ENCODE measurements at regions not wholly inside any gene's neighbourhood (a gene's known extent, or its start where the extent isn't known, plus 50 kb on each side); places are given as distances from the start of the nearest gene placed in this dataset.
"Not testable (repeated sequence)": the region's sequence is repeated elsewhere in the genome, so short reads cannot be mapped to it uniquely, and the experiment has no call there.

DNA sequence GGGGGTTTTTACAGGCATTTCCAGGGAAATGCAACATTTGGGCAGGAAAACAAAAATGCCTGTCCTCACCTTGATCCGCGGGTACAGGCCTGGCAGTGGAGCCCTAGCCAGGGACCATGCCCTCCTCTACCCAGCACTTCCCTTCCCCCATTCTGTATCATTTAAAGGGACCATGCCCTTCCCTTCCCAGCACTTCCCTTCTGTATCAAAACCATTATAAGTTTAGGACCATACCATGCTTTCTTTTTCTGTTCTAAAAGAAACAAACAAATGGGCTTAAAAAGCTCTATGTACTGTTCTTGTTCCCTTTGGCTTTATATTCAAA lies 166.9 kb upstream of the ZNF608 start:
- H3K4me3 Mint-ChIP-seq = no peak overlapping the region
- TF ChIP-seq CTCF (IDR thresholded peaks at IDR 0.05) = no peak
- DNase-seq = no peak
- H3K27ac Mint-ChIP-seq = no peak overlapping the region
- H3K27me3 Mint-ChIP-seq (ENCODE audit: insufficient read depth) = peaks cover 3% of the 10 kb centered on the region; the same call in 1 of the 2 replicates
- H3K9me3 Mint-ChIP-seq = no peaks in the 10 kb centered on the region
- no peaks in the 10 kb centered on the region; the same call in 1 of the 2 replicates for H3K4me1 Mint-ChIP-seq (ENCODE audit: low read depth)
- no peaks in the 10 kb centered on the region for H3K36me3 Mint-ChIP-seq (ENCODE audit: low read depth)

GRCh38 chr5:124916313-124916712 lies 169.9 kb upstream of the ZNF608 start:
- H3K4me1 Mint-ChIP-seq (ENCODE audit: low read depth); H3K27me3 Mint-ChIP-seq (ENCODE audit: insufficient read depth); H3K36me3 Mint-ChIP-seq (ENCODE audit: low read depth); DNase-seq; H3K9me3 Mint-ChIP-seq; H3K4me3 Mint-ChIP-seq; H3K27ac Mint-ChIP-seq: not testable (repeated sequence)

- no peak for TF ChIP-seq CTCF (IDR thresholded peaks at IDR 0.05)
- Mint-ChIP-seq H3K27me3 (ENCODE audit: insufficient read depth) (no peaks in the 10 kb centered on the region; the same call in 1 of the 2 replicates), H3K4me3 (no peak overlapping the region), H3K27ac (no peak overlapping the region), H3K4me1 (ENCODE audit: low read depth) (no peaks in the 10 kb centered on the region), H3K36me3 (ENCODE audit: low read depth) (no peaks in the 10 kb centered on the region), H3K9me3 (no peaks in the 10 kb centered on the region)
- DNase-seq = no peak
These were observed 172.2 kb upstream of the ZNF608 start for GRCh38 chr5:124918618-124919017.

DNA sequence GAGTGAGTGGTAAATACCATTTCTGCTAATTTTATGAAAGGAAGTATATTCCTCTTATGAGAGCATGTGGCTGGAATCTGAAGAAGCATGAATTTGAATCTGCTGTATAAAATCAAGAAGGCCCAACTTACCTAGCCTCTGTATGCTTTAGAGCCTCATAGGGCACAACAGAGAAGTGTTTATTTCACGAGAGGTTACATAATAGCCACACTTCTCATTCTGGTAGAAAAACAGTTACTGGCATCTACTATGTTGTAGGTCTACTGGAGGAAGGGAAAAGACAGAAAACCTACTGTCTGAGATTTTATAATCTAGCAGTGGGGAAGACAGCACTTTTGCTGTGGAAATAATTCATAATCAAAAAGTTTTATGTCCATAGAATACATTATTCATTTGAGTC lies 172.6 kb upstream of the ZNF608 start:
- TF ChIP-seq CTCF (IDR thresholded peaks at IDR 0.05) = no peak
- Mint-ChIP-seq H3K27me3 (ENCODE audit: insufficient read depth) (no peaks in the 10 kb centered on the region; the same call in 1 of the 2 replicates), H3K4me3 (no peak overlapping the region), H3K9me3 (no peaks in the 10 kb centered on the region), H3K36me3 (ENCODE audit: low read depth) (no peaks in the 10 kb centered on the region), H3K4me1 (ENCODE audit: low read depth) (no peaks in the 10 kb centered on the region), H3K27ac (no peak overlapping the region)
- DNase-seq = no peak

DNA sequence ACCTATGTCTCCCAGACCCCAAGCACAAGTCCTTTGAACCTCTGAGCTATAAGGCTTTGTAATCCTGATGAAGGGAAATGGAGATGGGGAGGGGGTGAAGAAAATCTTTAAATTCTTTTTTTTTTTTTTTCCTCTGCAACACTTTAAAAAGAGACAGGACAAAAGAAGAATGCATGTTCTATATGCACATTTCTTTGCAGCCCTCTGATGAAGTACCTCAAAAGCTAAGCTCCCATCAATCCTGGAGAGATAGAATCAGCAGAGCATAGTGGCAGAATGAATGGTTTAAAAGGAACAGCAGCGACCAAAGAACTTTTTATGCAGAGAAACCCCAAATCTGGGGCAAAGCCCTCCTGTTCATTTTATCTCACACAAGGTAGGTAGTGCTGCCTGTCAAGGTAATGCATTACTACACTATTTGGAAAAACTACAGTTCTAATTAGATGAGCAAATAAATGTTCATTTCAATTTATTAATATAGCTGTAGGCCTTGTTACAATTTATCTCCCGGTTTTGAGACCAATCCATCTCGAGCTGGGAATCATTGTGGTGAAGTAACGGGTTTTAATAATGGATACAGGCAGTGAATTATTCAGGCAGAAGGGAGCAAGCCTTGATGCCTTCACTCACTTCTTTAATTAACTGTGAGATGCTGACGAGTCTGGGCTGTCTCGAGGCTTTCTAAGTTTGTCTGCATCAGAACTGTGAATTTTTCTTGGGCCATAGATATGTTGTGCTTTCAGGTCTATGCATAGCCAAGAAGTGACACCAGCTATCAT lies 173.5 kb upstream of the ZNF608 start:
- Mint-ChIP-seq H3K27ac (no peak overlapping the region), H3K36me3 (ENCODE audit: low read depth) (no peaks in the 10 kb centered on the region), H3K4me1 (ENCODE audit: low read depth) (no peaks in the 10 kb centered on the region), H3K4me3 (no peak overlapping the region), H3K27me3 (ENCODE audit: insufficient read depth) (no peaks in the 10 kb centered on the region), H3K9me3 (no peaks in the 10 kb centered on the region)
- TF ChIP-seq CTCF (IDR thresholded peaks at IDR 0.05) = no peak
- no peak for DNase-seq

DNA sequence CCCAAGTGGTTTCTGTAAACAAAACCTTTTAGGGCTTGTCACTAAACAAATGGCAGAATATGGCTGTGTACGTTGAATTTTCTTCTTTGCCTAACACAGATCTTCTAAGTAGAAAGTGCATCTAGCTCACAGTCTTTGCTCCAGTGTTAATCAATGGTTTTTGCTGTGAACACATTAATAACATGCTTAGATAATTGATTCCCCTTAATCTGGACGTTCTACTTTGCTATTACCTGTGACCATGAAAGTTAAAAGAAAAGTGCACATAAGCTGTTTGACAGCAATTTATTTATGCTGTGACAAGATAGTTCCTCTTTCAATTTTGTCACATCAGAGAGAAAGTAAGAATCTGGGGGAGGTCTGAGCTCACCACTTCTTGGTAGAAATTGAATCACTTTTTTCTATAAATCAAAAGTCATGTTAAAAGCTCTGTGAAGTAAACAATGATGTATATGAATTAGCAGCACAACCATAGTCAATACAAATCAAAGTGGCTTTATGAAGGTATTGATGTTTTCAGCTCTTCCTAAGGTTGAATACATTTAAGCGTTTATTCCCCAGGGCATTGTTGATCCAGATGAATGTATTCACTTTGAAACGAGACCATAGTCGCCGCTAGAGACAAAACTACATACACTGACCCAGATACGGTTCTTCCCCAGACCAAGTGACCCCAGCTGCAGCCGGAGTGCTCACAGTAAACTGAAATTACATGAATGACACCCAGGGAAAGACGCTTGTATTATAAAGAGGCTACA lies 174.6 kb upstream of the ZNF608 start:
- Mint-ChIP-seq H3K4me1 (ENCODE audit: low read depth) (no peaks in the 10 kb centered on the region), H3K9me3 (no peaks in the 10 kb centered on the region), H3K27me3 (ENCODE audit: insufficient read depth) (no peaks in the 10 kb centered on the region), H3K27ac (no peak overlapping the region), H3K36me3 (ENCODE audit: low read depth) (no peaks in the 10 kb centered on the region), H3K4me3 (no peak overlapping the region)
- no peak for TF ChIP-seq CTCF (IDR thresholded peaks at IDR 0.05)
- no peak for DNase-seq

All from HFFc6 (cell line).